HFF-Myc (cell line): ENCODE measurements at regions not wholly inside any gene's neighbourhood (a gene's known extent, or its start where the extent isn't known, plus 50 kb on each side); places are given as distances from the start of the nearest gene placed in this dataset.

Experiments
- DNase-seq: peaks from one replicate; pipeline ENCODE4 v3.0.0-alpha.2; 2011; ENCODE audit warnings: low read depth; ENCODE audit errors: extremely low read depth
- H3K4me3 ChIP-seq: replicated peaks from 2 replicates; pipeline ENCODE4 v1.5.1; 2011; ENCODE audit warnings: low read depth, mild to moderate bottlenecking, control low read depth, low read length
- TF ChIP-seq, protein P1 (sequence below): IDR thresholded peaks from 2 replicates; pipeline ENCODE4 v1.5.1; 2012; ENCODE audit warnings: mild to moderate bottlenecking, low read depth, low read length, control low read depth; ENCODE audit errors: missing control alignments

DNA sequence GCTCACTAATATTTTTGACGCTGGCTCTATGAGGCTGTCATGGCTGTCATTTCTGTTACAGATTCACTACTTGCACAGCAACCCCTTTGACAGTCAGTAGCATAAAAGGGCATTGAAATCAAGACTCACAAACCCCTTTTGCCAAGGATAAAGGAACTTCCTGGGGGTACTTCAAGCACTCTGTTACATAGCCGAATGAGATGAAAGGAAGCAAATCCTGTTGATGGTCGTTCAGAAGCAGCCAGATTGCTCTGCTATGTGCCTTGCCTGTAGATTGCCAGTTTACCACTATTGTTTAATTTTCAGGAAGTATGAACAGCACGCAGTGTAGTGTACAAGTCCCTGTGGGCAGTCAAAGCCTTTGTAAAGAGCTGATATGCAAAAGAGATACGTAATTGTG is 296.2 kb downstream of the LRRIQ3 start:
- no peak for DNase-seq
- TF ChIP-seq, protein P1, sequence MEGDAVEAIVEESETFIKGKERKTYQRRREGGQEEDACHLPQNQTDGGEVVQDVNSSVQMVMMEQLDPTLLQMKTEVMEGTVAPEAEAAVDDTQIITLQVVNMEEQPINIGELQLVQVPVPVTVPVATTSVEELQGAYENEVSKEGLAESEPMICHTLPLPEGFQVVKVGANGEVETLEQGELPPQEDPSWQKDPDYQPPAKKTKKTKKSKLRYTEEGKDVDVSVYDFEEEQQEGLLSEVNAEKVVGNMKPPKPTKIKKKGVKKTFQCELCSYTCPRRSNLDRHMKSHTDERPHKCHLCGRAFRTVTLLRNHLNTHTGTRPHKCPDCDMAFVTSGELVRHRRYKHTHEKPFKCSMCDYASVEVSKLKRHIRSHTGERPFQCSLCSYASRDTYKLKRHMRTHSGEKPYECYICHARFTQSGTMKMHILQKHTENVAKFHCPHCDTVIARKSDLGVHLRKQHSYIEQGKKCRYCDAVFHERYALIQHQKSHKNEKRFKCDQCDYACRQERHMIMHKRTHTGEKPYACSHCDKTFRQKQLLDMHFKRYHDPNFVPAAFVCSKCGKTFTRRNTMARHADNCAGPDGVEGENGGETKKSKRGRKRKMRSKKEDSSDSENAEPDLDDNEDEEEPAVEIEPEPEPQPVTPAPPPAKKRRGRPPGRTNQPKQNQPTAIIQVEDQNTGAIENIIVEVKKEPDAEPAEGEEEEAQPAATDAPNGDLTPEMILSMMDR: no peak
- H3K4me3 ChIP-seq: no peak overlapping the region

DNA sequence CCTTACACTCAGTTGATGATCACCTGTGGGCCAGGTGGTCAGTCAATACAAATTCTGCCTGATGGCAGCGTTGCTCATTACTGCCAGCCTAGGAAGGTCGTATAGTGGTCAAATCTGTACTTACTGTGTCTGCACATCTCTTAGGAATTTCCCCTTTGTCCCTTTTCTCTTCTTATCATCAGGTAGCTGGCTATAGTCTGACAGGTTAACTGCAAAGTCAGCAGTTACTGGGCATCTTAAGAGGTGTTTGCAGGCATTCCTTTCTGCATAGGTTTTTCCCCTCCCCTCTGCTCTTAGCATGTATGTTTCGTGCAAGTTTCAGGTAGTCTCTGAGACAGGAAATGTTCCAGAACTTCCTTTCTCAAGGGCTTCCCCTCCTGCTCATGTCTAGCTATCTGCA is 298.7 kb downstream of the LRRIQ3 start:
- TF ChIP-seq, protein P1: no peak
- no peak overlapping the region for H3K4me3 ChIP-seq
- DNase-seq: no peak

DNA sequence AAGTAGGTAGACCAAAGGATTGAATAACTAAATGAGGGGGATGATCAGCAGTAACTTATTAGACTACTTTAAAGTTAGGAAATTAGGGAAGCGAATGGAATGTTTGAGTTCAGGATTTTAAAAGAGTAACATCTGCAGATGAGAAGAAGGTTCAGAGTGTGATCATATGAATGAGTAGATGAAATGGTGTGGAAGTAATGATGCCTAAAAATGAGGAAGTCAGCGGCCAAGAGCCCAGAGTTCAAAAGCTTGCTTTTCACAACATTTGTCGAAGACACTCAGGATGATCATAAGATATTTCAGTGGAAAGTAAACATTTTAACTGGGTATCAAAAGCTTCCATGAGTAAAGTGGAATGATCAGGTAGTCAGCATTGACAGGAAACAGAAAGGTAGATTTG is 299.4 kb downstream of the LRRIQ3 start:
- TF ChIP-seq, protein P1: no peak
- H3K4me3 ChIP-seq: no peak overlapping the region
- DNase-seq: no peak

DNA sequence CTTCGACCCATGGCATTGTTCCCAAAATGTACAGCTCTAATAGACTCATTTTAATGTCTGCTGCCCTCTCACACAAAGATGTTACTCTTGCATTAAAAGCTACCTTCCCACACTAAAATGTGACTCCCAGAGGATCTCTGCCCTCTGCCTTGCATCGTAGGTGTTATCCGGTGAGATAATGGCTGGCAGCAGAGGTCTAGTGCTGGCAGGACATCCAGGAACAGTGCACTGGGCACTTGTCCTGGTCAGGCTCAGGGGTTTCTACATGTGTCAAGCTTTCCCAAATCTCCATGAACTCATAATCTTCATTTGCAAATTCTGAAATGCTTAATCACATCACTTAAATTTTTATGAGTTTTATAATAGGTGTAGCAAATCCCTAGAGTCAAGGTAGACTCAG is 310.6 kb downstream of the LRRIQ3 start:
- TF ChIP-seq, protein P1: no peak
- DNase-seq: no peak
- H3K4me3 ChIP-seq: no peak overlapping the region

DNA sequence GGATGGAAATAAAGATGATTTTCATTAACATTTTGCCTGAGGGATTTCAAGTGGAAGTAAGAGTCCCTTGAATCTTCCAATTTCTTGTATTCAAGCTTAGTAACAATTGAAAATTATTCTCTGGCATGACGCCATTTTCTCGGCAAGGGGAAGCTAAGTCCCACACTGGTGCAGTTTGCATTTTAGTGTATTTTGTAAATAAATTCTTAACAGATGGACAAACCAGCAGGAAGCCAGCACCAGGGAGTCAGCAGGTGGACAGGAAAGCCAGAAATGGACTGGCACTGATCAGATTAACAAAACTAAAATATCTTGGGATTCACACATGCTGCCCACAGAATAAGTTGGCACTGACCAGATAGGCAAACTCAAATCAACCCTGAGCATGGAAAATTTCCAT is 311.3 kb downstream of the LRRIQ3 start:
- DNase-seq: no peak
- TF ChIP-seq, protein P1: no peak
- no peak overlapping the region for H3K4me3 ChIP-seq

DNA sequence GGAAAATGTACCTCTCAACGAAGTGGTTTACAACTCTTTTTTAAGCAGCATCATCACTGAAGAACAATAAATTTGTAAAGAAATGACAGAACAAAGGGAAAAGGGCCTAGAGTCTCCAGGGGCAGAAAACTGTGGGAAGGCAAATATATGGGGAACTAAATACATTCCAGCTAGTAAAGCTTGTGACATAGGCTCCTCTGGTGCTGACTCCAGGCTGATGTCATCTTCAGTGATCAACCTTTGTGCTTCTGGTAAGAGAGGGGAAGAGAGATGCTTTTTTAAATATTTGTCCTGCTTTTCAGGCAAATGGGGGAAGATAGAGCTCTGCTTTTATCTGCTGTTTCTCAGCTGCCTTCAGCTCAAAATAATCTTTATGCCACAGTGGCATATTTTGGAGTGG is 323.2 kb downstream of the LRRIQ3 start:
- no peak for DNase-seq
- TF ChIP-seq, protein P1: no peak
- no peak overlapping the region for H3K4me3 ChIP-seq

DNA sequence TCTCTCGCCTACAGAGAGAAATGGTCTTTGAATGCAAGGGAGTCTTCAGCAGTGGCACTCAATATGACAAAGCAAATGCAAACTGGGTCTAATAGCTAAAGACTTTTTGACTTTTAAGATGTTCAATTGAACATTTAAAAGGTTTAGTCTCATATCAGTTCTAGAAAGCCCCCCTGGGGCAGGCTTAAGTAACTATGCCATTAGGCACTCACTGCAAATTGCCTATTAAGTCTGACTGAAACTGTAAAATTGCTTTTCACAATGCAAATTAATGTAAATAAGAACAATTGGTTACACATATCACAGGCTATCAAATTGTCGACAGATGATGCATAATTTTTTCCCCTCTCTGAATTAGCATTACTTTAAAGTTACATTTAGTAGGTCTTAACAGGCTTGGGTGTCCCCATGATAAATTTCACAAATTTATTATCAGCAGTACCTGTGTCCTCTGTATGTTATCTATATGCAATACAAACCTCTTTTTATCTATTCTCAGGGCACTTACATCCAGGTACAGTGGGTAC is 329.1 kb downstream of the LRRIQ3 start:
- TF ChIP-seq, protein P1: no peak
- no peak for DNase-seq
- H3K4me3 ChIP-seq: no peak overlapping the region
